ENCODE measurements at regions not wholly inside any gene's neighbourhood (a gene's known extent, or its start where the extent isn't known, plus 50 kb on each side); places are given as distances from the start of the nearest gene placed in this dataset.
A peak's percentile ranks its signal among the peaks of the same experiment; 100 is the strongest.
"Not testable (repeated sequence)": the region's sequence is repeated elsewhere in the genome, so short reads cannot be mapped to it uniquely, and the experiment has no call there.

GRCh38 chr17:31746884-31747495 lies 112.1 kb downstream of the COPRS start:
- no peak for DNase-seq

DNA sequence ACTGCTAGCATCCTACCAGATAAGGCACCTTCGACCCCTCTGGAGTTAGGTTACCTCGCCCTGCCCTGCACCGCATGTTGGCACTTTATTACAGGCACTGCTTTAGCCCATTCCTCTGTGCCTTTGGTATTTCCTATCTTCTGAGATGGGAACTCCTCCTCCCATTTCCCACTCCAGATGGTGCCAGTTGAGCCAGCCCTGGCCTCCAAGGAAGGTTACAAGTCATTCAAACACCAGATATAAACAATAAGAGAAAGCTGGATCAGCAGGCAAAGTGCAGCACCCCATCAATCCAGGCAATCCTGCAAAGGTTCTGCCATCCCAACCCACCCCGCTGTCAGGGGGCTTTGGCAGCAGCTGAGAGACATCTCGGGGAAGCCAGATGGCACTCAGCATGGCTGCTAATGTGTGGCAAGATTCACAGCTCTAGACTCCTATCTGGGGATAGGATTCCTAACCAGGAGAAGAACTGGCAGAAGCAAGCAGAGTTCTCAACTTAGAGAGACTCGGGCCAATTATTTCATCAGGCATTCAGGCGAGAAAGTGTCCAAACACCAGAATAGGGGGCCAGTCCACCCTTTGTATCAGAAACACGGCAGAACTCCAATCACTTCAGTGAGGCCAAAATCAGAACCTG lies 113.0 kb downstream of the COPRS start:
- DNase-seq, result no peak

DNA sequence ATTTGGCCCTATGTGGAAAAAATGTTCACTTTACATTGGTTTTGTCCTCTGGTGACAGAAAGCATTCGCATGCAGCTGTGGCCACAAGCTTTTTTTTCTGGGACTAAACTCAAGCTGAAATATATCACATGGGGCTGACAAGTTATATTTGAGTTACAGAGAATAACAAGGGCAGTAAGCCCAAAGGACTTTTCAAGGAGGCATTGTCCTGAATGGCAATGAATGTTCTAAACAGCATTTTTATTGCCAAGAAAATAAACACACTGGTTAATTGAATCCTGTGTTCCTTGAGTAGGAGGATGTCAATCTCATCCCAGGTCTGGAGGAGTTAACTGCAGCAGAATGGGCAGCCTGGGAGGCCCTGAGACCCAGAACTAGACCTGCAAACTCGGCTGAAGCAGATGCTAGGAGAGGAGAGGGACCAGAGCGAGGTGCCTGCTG lies 114.5 kb downstream of the COPRS start:
- no peak for DNase-seq

GRCh38 chr17:31743797-31744196 lies 115.2 kb downstream of the COPRS start:
- DNase-seq, result no peak

DNA sequence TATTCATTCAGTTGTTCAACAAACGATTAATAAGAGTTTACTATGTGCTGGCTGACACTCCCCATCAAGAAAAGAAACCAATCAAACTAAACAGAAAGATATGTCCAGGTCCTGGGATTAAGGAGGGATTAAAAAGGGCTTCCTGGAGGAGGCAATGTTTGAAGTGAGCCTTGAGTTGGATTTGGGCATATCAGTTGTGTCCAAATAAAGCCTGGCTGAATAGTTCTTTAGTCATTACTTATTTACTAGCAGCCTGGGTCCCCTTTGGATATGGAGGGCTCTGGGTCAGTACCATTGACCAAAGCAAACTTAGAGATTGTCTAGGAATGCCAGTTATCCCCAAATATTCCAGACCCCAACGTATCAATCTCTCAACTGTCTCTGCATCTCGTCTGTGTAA lies 117.7 kb downstream of the COPRS start:
- DNase-seq, result no peak

DNA sequence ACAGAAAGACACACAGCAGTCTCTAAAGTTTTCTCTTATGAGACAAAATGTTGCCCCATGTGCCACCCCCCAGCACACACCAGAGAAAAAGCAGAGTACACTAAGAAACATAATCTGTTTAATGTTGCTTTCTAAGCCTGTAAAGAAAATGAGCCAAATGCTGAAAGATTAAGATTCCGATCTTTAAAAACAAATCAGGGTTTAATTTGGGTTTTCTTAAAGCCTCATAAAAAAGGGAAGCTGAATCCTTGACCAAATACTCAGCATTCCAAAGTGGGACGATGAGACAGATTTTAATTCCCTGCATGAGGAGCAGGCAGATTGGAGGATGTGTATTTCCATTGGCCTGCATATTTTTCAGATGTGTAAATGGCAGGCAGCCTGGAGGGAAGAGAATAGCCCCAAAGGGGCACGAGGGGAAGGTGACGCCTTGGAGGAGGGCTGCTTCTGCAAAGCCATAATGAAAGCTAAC lies 118.4 kb downstream of the COPRS start:
- no peak for DNase-seq

DNA sequence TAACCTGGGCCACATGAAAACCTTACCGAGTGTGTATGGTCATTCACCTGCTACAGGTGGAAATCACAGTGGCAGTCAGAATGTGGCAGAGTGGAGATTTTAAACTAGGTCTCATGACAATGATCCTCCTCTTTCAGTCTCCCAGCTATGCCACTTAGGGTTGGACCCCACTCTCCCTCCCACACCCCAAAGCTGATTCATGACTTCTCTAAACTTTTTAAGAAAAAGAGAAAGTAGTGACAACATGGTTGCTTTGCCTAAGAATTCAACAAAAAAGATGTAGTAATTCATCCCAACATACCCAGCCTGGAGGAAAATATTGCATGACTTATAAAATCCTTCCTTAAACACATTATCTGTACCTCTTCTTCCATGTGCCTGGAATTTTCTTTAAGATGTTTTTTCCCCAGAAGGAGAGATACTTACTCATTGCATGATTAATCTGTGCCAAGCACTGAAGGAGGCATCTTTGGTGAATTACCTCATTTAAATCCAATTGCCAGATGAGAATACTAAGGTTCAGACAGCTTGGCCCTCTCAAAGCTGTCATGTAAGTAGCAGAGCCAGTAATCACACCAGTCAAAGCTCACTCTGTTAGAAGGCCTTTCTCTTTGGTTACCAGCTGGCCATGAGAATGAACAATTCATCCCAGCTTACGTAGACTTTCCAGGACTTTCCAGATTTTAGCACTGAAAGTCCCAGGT lies 119.9 kb downstream of the COPRS start:
- DNase-seq, result no peak

- no peak for DNase-seq
Measured at GRCh38 chr17:31738488-31738887, 120.6 kb downstream of the COPRS start.

DNA sequence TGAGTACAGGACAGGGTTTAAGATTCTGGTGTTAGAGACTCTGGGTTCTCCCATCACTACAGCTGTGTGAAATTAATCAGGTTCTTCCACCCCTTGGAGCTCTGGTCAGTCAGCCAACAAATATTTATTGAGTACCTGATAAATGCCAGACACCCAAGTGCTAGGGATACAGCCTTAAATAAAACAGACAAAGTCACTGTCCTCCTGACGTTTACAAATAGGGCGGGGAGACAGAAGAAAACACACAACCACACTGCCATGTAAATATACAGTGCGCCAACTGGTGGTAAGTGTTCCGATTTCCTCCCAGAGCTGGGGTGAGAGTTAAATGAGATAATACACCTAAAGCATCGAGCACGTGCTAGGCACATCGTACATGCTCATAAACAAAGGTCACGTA lies 121.0 kb downstream of the COPRS start:
- peak in 1 of 2 experiments; percentile 11 for DNase-seq

DNA sequence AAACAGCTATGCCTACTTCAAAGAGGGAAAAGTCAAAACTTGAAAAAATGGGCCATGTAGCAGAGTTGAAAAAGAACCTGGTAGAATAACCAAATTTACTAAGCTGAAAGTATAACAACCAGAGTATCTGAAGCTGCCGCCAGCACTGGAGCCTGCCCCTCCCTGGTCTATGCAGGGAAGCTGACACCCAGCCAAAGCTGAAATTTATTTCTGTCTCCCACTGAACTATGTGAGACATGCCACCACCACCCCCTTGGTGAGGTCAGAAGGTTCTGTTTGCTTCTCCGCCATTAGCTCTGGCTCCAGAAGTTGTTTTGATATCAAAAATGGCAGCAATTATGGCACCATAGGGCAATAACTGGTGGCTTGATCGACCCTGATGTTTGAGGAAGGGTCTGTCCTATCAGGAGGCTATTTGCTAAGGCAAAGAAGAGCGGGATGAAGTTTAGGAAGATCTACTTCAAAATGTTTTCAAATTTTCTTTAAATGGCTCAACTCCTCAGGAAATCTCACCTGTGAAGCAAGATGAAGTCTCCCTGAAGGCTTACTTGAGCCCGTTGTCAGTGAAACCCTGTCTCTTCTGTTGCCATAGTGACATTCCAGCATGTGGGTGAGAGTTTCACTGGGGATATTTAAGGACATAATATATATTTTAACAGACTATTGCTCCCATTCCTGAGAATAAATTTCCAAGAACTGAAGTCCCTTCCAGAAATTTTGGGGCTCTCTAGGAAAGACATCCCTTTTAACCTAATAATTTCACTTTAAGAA lies 122.0 kb downstream of the COPRS start:
- no peak for DNase-seq

DNA sequence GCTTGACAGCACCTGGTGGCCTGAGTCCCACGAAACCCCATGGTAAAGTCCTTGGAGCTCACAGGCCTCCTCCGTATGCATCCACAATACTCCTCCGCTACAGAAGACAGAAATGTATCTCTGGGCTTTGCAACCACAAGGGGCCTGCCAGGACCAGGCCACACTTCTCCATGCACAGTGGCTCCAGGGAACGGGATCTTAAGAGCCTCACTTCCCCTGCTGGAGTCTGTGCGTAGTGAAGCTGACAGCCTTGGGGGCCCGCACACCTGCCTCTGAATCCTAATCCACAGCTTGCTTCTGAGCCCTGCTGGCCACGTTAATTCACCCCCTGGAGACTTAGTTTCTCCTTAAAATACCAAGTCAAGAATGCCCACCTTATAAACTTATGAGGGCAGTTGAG lies 125.7 kb downstream of the COPRS start:
- DNase-seq, result no peak

GRCh38 chr17:31731585-31732154 lies 127.4 kb downstream of the COPRS start:
- DNase-seq, result not testable (repeated sequence)

DNA sequence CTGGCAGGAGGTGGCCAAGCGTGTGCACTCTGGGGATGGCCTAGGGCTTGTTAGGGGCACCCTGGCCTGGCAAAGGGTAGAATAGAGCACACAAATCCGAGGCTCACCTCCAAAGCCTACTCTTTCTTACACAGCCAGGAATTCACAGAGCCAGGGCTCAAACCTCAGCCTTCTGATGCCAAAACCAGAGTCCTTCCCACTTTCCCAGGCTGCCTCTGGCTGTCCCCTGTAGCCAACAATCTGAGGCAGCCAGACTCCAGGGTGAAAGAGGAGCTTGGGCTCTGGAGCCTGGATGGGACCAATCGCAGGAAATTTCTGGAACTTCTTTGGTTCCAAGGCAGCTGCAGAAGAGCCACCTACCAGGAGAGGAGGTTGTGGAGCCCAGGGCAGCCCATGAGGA lies 127.9 kb downstream of the COPRS start:
- no peak for DNase-seq

DNA sequence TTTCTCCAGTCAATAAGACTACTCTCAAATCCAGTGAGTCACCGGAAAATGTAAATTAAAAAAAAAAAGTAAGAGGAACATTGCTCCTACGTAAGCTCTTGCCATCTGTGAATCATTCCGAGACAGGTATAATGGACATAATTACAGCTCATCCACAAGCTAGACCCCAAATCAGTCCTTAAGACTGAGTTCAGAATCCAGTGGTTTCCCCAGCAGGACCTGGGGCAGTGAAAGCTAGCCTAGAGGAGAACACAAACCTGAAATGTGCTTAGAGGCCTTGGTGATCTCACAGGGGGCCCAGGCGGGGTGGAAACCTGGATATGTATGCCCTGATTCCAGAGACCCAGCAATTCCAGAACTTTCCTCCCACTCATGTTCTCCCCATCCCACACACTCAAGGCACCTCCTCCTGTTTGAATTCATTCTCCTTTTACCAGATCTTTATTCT lies 132.0 kb downstream of the COPRS start:
- DNase-seq, result no peak

GRCh38 chr17:31724619-31725018 lies 134.4 kb downstream of the COPRS start:
- DNase-seq, result no peak

GRCh38 chr17:31724026-31724425 lies 135.0 kb downstream of the COPRS start:
- no peak for DNase-seq

- no peak for DNase-seq
Measured at GRCh38 chr17:31722251-31723056, 136.6 kb downstream of the COPRS start.

DNA sequence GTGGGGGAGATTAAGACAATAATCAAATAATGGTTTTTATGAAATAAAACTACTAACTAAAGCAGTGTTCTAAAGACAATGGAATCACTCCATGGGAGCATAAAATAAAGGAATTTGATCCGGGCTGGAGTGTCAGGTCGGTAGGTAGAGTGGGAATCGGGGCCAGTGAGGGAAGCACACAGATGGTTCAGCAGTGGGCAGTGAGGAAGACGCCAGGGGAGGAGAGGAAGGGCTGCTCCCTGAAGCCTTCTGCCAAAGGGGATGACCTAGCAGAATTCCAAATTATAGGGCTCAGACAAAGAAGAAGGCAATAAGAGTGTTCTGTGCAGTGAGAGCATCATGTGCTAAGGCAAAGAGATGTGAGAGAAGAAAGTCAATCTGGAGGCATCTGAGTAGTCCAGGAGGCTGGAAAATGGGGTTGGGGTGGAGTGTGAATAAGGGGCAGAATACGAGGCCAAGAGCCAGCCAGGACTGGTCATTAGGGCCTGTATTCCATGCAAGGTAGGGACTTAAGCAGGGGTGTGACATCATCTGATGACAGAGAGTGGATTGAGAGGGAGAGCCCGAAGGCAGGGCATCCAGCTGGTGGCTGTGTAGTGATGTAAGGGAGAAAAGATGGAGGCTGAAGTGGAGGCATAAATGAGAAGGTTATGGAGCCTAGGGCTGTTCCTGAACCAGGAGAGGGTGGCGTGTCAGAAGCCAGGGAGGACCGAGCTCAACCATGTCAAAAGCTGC lies 137.6 kb downstream of the COPRS start:
- DNase-seq, result no peak

- not testable (repeated sequence) for DNase-seq
Measured at GRCh38 chr17:31717251-31717650, 141.8 kb downstream of the COPRS start.

- DNase-seq, result no peak
Measured at GRCh38 chr17:31715446-31715845, 143.6 kb downstream of the COPRS start.

DNA sequence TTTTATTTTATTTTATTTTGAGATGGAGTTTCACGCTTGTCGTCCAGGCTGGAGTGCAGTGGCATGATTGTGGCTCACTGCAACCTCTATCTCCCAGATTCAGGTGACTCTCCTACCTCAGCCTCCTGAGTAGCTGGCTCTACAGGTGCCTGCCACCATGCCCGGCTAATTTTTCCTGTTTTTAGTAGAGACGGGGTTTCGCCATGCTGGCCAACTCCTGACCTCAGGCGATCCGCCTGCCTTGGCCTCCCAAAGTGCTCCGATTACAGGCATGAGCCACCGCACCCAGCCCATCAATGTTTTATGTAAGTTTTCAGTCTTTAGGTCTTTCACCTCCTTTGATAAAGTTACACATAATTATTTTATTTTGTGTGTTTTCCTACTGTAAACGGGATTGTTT lies 154.6 kb downstream of the COPRS start:
- no peak for DNase-seq

Data from NCI-H1930 (cell line).